ENCODE measurements at regions not wholly inside any gene's neighbourhood (a gene's known extent, or its start where the extent isn't known, plus 50 kb on each side); places are given as distances from the start of the nearest gene placed in this dataset.

DNA sequence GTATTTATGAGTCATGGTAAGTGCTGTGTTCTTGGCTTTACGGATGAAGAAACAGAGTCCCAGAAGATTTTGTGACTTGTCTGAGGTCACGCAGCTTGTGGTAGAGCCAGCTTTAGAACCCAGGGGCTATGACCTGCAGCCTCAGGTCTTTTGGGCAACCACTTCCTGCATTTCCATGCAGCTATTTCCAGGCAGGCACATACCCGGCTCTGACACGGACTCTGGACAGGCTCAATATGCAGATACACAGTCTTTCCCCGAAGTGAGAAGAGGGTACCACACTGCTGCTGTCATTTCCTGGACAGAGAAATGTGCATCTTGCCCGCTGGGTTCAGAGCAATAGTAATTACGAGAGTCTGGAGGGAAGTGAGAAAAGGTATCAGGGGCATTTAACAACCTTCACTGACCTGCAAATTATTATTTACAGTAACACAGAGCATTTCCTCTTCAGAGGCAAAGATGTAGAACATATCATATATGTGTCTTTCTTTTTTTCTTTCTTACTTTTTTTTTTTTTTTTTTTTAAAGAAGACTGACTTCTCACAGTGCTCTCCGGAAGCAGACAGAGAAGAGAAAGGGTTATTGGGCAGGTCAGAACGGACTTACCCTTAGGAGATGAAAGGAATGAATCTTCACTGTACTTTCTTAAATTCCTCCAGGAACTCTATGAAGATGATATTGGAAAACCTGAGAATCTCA lies 185.1 kb downstream of the CLIC5 start:
- H3K9me3 ChIP-seq = no peaks in the 10 kb centered on the region
- no peaks in the 10 kb centered on the region for H3K4me1 ChIP-seq
- H3K4me3 ChIP-seq = no peak overlapping the region
- no peaks in the 10 kb centered on the region for H3K36me3 ChIP-seq
- no peaks in the 10 kb centered on the region for H3K27me3 ChIP-seq
- H3K27ac ChIP-seq = no peak overlapping the region
- DNase-seq (ENCODE audit: low spot score) = no peak
- TF ChIP-seq CTCF (IDR thresholded peaks at IDR 0.05) = no peak

DNA sequence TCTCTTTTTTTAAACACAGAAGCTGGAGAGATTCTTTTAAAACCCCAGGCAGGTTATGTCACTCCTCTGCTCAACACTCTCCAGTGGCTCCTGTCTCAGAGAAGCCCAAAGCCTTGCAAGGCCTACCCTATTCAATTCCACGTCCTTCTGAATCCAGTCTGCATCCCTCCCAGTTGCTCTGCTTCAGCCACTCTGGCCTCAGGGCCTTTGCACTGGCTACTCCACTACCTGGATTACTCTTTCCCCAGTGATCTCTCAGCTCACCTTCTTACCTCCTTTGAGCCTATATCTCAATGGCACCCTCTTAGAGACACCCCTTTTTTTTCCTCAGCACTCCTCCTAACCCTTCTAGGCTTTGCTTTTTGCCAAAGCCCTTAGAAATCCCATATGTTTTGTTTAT lies 185.8 kb downstream of the CLIC5 start:
- Histone ChIP-seq H3K27ac (no peak overlapping the region), H3K36me3 (no peaks in the 10 kb centered on the region), H3K27me3 (no peaks in the 10 kb centered on the region), H3K4me1 (no peaks in the 10 kb centered on the region), H3K9me3 (no peaks in the 10 kb centered on the region), H3K4me3 (no peak overlapping the region)
- no peak for TF ChIP-seq CTCF (IDR thresholded peaks at IDR 0.05)
- no peak for DNase-seq (ENCODE audit: low spot score)

- Histone ChIP-seq H3K4me3 (no peak overlapping the region), H3K27ac (no peak overlapping the region), H3K4me1 (no peaks in the 10 kb centered on the region), H3K36me3 (no peaks in the 10 kb centered on the region), H3K27me3 (no peaks in the 10 kb centered on the region), H3K9me3 (no peaks in the 10 kb centered on the region)
- no peak for DNase-seq (ENCODE audit: low spot score)
- no peak for TF ChIP-seq CTCF (IDR thresholded peaks at IDR 0.05)
These were observed 187.6 kb downstream of the CLIC5 start for GRCh38 chr6:45827952-45828530.

- Histone ChIP-seq H3K4me3 (no peak overlapping the region), H3K4me1 (no peaks in the 10 kb centered on the region), H3K36me3 (no peaks in the 10 kb centered on the region), H3K9me3 (no peaks in the 10 kb centered on the region), H3K27me3 (no peaks in the 10 kb centered on the region), H3K27ac (no peak overlapping the region)
- no peak for DNase-seq (ENCODE audit: low spot score)
- TF ChIP-seq CTCF (IDR thresholded peaks at IDR 0.05) = no peak
These were observed 192.8 kb downstream of the CLIC5 start for GRCh38 chr6:45822873-45823272.

GRCh38 chr6:45822246-45822812 lies 193.3 kb downstream of the CLIC5 start:
- no peak overlapping the region for H3K27ac ChIP-seq
- DNase-seq (ENCODE audit: low spot score) = no peak
- H3K9me3 ChIP-seq = no peaks in the 10 kb centered on the region
- no peak for TF ChIP-seq CTCF (IDR thresholded peaks at IDR 0.05)
- H3K4me1 ChIP-seq = no peaks in the 10 kb centered on the region
- H3K36me3 ChIP-seq = no peaks in the 10 kb centered on the region
- no peak overlapping the region for H3K4me3 ChIP-seq
- H3K27me3 ChIP-seq = no peaks in the 10 kb centered on the region
